Panc1 (cell line): ENCODE measurements at regions not wholly inside any gene's neighbourhood (a gene's known extent, or its start where the extent isn't known, plus 50 kb on each side); places are given as distances from the start of the nearest gene placed in this dataset.

Experiments used
- ATAC-seq: fragments of 200-7000 bp; cut with Tn5 transposase; 2 replicates; pipeline ENCODE4 v1.9.1; 2020; ENCODE audit warnings: mild to moderate bottlenecking, moderate library complexity
- BruUV-seq: library from RNA; stranded (reverse); fragments of 400-500 nt; replicated peaks from 2 replicates; lab custom pipeline; 2021; lab: Mats Ljungman, UMichigan
- CTCF ChIA-PET: fragments of 300-600 bp; sonication (Branson Sonifier 250); formaldehyde crosslinking; loops from one replicate; lab custom pipeline; 2022; ENCODE audit warnings: antibody characterized with exemption; lab: Charles Lee
- POLR2A ChIA-PET: fragments of 300-600 bp; sonication (Branson Sonifier 250); formaldehyde crosslinking; loops from one replicate; lab custom pipeline; 2022; ENCODE audit warnings: antibody characterized with exemption; lab: Charles Lee
- DNase-seq: peaks from one replicate; pipeline ENCODE4 v3.0.0-alpha.2; 2010; ENCODE audit warnings: low read depth, low spot score
- H3K27ac ChIP-seq: 2 replicates; pipeline ENCODE4 v1.5.1; 2011; ENCODE audit warnings: mild to moderate bottlenecking, low read length, inconsistent platforms
- H3K27me3 ChIP-seq: fragments of 200-500 bp; sonication (Bioruptor generic); 2 replicates; pipeline ENCODE4 v1.6.0; 2014; ENCODE audit warnings: low read length, inconsistent platforms; ENCODE audit not compliant: control insufficient read depth, insufficient read depth
- H3K36me3 ChIP-seq: fragments of 200-500 bp; sonication (Bioruptor generic); 2 replicates; pipeline ENCODE4 v1.5.1; 2014; ENCODE audit warnings: inconsistent platforms, mild to moderate bottlenecking, low read length, moderate library complexity; ENCODE audit not compliant: control insufficient read depth, insufficient read depth
- H3K4me1 ChIP-seq: 2 replicates; pipeline ENCODE4 v1.5.1; 2011; ENCODE audit warnings: inconsistent platforms, mild to moderate bottlenecking, low read length, moderate library complexity; ENCODE audit not compliant: control insufficient read depth, insufficient read depth
- H3K4me3 ChIP-seq, 2 experiments: 2 replicates each; pipeline ENCODE4 v1.5.1; 2011 to 2012; ENCODE audit warnings: low read depth in 2 of 2, low read length in 2 of 2, mild to moderate bottlenecking in 2 of 2, inconsistent platforms in 1 of 2, moderate library complexity in 1 of 2
- H3K9me3 ChIP-seq: fragments of 200-500 bp; sonication (Bioruptor generic); 2 replicates; pipeline ENCODE4 v1.5.1; 2014; ENCODE audit warnings: low read depth, mild to moderate bottlenecking, inconsistent platforms, low read length, moderate library complexity; ENCODE audit not compliant: control insufficient read depth, insufficient read depth
- CTCF ChIP-seq: fragments of 450-650 bp; IDR thresholded peaks from 2 replicates; pipeline ENCODE4 v1.5.1; 2017; ENCODE audit warnings: mild to moderate bottlenecking
- POLR2AphosphoS5 ChIP-seq: IDR thresholded peaks from 2 replicates; pipeline ENCODE4 v1.6.1; 2012; ENCODE audit warnings: mild to moderate bottlenecking, low read depth, low read length, moderate library complexity
- REST ChIP-seq, 2 experiments: IDR thresholded peaks; 2 replicates each; pipeline ENCODE4 v1.6.1; 2011 to 2012; ENCODE audit warnings: low read depth in 2 of 2, control low read depth in 1 of 2, low read length in 1 of 2, mild to moderate bottlenecking in 1 of 2, moderate library complexity in 1 of 2; ENCODE audit not compliant: insufficient read depth in 1 of 2
- SIN3A ChIP-seq: IDR thresholded peaks from 2 replicates; pipeline ENCODE4 v1.6.1; 2012; ENCODE audit warnings: low read depth, mild to moderate bottlenecking, low read length, moderate library complexity, borderline replicate concordance; ENCODE audit not compliant: insufficient read depth
- TCF7L2 ChIP-seq: IDR thresholded peaks from 2 replicates; pipeline ENCODE4 v1.6.1; 2011; ENCODE audit warnings: mild to moderate bottlenecking, low read depth, low read length, inconsistent platforms
- in situ Hi-C: cut with HindIII; loops from 2 replicates; pipeline ENCODE4 v1.10.0; 2016; ENCODE audit warnings: low sequenced_read_pairs, low pct_unique_long_range_greater_than_20kb
- intact Hi-C: fragments of 100-400 bp; cut with micrococcal nuclease; formaldehyde crosslinking; loops from one replicate; pipeline ENCODE4 v1.10.0; 2022; ENCODE audit not compliant: unreplicated experiment

GRCh38 chr2:119051263-119051662 is 107.3 kb downstream of the C1QL2 start:
- Histone ChIP-seq H3K27ac (no peak overlapping the region), H3K36me3 (no peaks in the 10 kb centered on the region), H3K27me3 (no peaks in the 10 kb centered on the region; the same call in 1 of the 2 replicates), H3K9me3 (0 out of 2 replicates have a peak, but pooled peaks cover 4% of the 10 kb centered on the region), H3K4me3 (no peak overlapping the region), H3K4me1 (no peaks in the 10 kb centered on the region)
- DNase-seq (no peak), ATAC-seq (no peak)
- ChIA-PET CTCF (no interaction called here), POLR2A (no interaction called here)
- TF ChIP-seq REST (IDR thresholded peaks at IDR 0.05; ENCODE audit: insufficient read depth in 1 of 2, low read depth in 2 of 2, low read length in 1 of 2) (no peak), TCF7L2 (no peak), CTCF (no peak), SIN3A (no peak), POLR2AphosphoS5 (no peak)
- in situ Hi-C loops: no loop called here
- intact Hi-C loops: no loop called here
- BruUV-seq: no TSS peak

GRCh38 chr2:119049968-119050704 is 108.1 kb downstream of the MARCO start:
- no peak overlapping the region for H3K27ac ChIP-seq
- no TSS peak for BruUV-seq
- intact Hi-C loops: no loop called here
- no peak overlapping the region for H3K4me3 ChIP-seq
- TF ChIP-seq REST (IDR thresholded peaks at IDR 0.05; ENCODE audit: insufficient read depth in 1 of 2, low read depth in 2 of 2, low read length in 1 of 2) (no peak), TCF7L2 (no peak), SIN3A (no peak), POLR2AphosphoS5 (no peak), CTCF (no peak)
- H3K9me3 ChIP-seq: no peaks in the 10 kb centered on the region
- no peaks in the 10 kb centered on the region for H3K36me3 ChIP-seq
- no peak for DNase-seq
- no peak for ATAC-seq
- H3K27me3 ChIP-seq: no peaks in the 10 kb centered on the region
- in situ Hi-C loops: no loop called here
- no peaks in the 10 kb centered on the region for H3K4me1 ChIP-seq
- CTCF ChIA-PET: interaction anchor here (0.6 kb wide), 1 partner anchor 214 kb away, joined by 8 read pairs; no protein-coding TSS in a partner anchor
- POLR2A ChIA-PET: no interaction called here
